D721Med (cell line): ENCODE measurements at regions not wholly inside any gene's neighbourhood (a gene's known extent, or its start where the extent isn't known, plus 50 kb on each side); places are given as distances from the start of the nearest gene placed in this dataset.

ENCODE experiments used
- DNase-seq: peaks from one replicate; pipeline ENCODE4 v3.0.0; 2011; ENCODE audit warnings: low spot score; ENCODE audit not compliant: insufficient read length
- FAIRE-seq: peaks from 2 replicates; lab custom pipeline; 2011; peaks lifted over from hg19 to GRCh38; lab: Jason Lieb, UNC
- TF ChIP-seq, protein P1 (sequence below): IDR thresholded peaks from 2 replicates; pipeline ENCODE4 v1.5.1; 2012; ENCODE audit warnings: mild to moderate bottlenecking, control low read depth; ENCODE audit not compliant: insufficient read depth; ENCODE audit errors: missing control alignments

DNA sequence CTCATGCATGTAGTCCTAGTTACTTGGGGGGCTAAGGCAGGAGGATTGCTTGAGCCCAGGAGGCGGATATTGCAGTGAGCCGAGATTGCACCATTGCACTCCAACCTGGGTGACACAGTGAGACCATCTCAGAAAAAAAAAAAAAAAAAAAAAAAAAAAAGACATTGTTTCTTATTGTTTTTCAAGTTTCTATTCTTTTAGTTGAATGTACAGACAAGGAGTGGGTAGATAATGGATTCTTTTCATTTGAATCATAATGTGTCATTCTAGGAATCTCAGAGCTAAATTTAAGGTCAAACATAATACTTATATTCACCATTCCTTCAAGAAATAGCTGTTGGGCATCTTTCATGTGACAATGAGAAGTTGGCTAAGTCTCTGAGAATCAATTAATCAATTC lies 157.0 kb upstream of the C21orf91 start:
- FAIRE-seq (no peak), DNase-seq (no peak)
- TF ChIP-seq, protein P1, sequence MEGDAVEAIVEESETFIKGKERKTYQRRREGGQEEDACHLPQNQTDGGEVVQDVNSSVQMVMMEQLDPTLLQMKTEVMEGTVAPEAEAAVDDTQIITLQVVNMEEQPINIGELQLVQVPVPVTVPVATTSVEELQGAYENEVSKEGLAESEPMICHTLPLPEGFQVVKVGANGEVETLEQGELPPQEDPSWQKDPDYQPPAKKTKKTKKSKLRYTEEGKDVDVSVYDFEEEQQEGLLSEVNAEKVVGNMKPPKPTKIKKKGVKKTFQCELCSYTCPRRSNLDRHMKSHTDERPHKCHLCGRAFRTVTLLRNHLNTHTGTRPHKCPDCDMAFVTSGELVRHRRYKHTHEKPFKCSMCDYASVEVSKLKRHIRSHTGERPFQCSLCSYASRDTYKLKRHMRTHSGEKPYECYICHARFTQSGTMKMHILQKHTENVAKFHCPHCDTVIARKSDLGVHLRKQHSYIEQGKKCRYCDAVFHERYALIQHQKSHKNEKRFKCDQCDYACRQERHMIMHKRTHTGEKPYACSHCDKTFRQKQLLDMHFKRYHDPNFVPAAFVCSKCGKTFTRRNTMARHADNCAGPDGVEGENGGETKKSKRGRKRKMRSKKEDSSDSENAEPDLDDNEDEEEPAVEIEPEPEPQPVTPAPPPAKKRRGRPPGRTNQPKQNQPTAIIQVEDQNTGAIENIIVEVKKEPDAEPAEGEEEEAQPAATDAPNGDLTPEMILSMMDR: no peak

DNA sequence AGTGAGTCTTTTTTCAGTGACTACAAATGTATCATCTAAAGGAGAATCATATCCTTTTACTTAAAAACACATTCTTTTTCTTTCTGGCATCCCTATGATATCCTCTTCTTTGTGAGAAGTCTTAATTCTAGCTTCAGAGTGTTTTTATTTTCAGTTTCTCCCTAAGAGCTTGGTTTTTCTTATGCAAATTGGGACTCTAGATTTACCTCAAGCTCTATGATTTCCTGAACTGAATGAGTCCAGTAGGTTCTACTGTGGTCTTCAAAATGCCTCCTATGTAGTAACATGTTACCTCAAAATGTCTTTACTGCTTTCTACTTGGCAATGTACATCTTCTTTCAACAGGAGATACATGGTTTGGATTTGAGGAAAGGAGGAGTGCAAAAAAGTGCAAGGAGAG lies 148.2 kb upstream of the C21orf91 start:
- TF ChIP-seq, protein P1: no peak
- FAIRE-seq (no peak), DNase-seq (no peak)

DNA sequence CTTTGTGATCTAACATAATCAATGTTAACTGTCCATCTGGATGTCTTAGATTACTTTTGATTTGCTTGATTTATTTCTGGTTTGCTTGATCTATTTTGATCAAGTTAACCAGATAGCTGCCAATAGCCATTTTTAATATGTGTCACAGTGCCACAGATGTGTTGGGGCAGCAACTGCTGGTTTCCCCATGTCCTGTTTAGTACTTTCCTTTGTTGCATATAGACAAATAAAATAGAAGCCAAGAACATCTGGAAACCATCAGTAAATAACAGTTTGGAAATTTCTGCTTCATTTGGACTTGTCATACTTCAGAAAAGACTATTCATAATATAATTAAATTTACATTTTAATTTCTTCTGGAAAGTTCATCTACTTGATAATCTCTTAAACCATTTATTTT lies 145.6 kb upstream of the C21orf91 start:
- TF ChIP-seq, protein P1: no peak
- DNase-seq (no peak), FAIRE-seq (no peak)

DNA sequence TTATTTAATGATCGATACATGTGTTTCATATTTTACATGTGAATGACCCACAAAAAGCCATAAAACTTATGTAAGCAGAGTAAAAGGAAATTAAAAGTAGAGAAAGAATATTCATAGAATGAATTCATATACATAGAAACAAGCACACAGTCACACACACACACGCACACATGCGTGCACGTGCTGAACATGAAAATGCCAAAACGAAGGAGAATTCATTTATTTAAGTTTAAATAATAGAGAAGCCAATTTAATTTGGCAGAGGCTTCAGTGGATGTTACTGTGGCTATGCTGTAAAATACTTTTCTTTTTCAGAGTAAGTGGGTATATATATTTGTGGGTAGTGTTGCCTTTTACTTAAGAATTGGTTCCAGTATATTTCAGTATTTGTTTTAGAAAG lies 145.0 kb upstream of the C21orf91 start:
- TF ChIP-seq, protein P1: no peak
- no peak for DNase-seq
- FAIRE-seq: no peak

DNA sequence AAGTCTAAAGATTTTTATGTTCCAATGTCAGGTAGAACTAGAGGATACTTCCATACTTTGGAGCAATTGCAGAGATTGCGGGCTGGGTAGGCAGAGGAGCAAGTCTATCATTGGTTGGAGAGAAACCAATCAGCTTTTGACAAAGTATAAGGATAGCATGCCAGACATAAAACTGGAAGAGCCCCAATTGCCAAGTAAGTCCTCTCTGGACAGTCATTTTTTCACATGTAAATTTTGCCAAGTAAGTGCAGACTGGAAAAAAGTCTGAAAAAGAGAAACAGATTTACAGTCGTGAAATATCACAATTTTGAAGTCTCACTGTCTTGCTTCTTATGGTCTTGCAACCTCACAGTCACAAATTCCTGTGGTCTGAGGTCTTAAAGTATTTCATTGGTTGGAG lies 131.4 kb upstream of the C21orf91 start:
- TF ChIP-seq, protein P1: no peak
- FAIRE-seq: no peak
- DNase-seq: no peak

DNA sequence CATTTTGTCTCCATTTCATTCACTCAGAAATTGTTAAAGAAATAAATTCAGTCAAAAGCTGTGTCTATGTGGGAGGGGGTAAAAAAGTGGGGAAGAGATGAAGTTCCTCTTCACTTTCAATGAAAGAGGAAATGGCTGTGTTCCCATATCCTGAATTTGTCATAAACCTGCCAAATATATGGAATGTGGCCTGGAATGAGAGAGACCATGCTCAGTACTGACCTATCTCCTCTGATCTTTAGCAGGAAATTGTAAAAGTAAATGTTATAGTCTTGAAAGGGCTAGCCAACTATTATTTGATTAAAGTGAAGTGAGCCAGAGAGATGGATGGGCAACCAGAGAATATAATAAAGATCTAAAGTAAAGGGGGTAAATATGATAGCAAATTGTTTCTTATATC lies 130.3 kb upstream of the C21orf91 start:
- TF ChIP-seq, protein P1: no peak
- no peak for DNase-seq
- no peak for FAIRE-seq

DNA sequence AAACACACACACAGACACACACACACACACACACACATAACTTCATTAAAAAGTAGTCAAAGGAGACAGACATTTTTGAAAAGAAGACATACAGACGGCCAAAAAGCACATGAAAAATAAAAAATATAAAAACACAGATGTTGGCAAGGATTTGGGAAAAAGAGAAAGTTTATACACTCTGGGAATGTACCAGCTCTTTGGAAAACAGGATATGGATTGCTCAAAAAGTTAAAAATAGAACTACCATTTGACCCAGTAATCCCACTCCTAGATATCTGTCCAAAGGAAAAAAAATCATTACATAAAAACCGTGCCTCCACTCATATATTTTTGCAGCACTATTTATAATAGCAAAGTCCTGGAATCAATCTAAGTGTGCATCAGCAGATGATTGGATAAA lies 128.4 kb upstream of the C21orf91 start:
- TF ChIP-seq, protein P1: no peak
- FAIRE-seq: no peak
- no peak for DNase-seq
